Keratinocyte (primary cell): ENCODE measurements at regions not wholly inside any gene's neighbourhood (a gene's known extent, or its start where the extent isn't known, plus 50 kb on each side); places are given as distances from the start of the nearest gene placed in this dataset.
A peak's percentile ranks its signal among the peaks of the same experiment; 100 is the strongest.

Experiments
- DNase-seq: peaks from one replicate; pipeline ENCODE4 v3.0.0-alpha.2; 2011; ENCODE audit warnings: low read depth, missing footprints, low spot score
- FAIRE-seq: peaks from 2 replicates; lab custom pipeline; 2011; peaks lifted over from hg19 to GRCh38; lab: Jason Lieb, UNC
- H2AFZ ChIP-seq: 2 replicates; pipeline ENCODE4 v1.6.0; 2012; ENCODE audit warnings: low read length, control low read depth, inconsistent platforms; ENCODE audit not compliant: control insufficient read depth
- H3K27ac ChIP-seq: 2 replicates; pipeline ENCODE4 v1.5.1; 2011; ENCODE audit warnings: low read length; ENCODE audit not compliant: control insufficient read depth, insufficient read depth
- H3K27me3 ChIP-seq: 3 replicates; pipeline ENCODE4 v1.6.0; 2011; ENCODE audit warnings: low read length; ENCODE audit not compliant: control insufficient read depth, insufficient read depth; ENCODE audit errors: extremely low read depth
- H3K36me3 ChIP-seq, 2 experiments: 2 replicates in 1 of 2; 3 replicates in 1 of 2; pipeline ENCODE4 v1.5.1; 2011; ENCODE audit warnings: low read length in 2 of 2, mild to moderate bottlenecking in 1 of 2; ENCODE audit not compliant: control insufficient read depth in 2 of 2, insufficient read depth in 2 of 2; ENCODE audit errors: extremely low read depth in 1 of 2
- H3K4me1 ChIP-seq: 3 replicates; pipeline ENCODE4 v1.5.1; 2011; ENCODE audit warnings: low read length; ENCODE audit not compliant: control insufficient read depth, insufficient read depth; ENCODE audit errors: extremely low read depth
- H3K4me2 ChIP-seq: 3 replicates; pipeline ENCODE4 v1.6.0; 2011; ENCODE audit warnings: low read depth, low read length; ENCODE audit not compliant: control insufficient read depth, insufficient read depth; ENCODE audit errors: extremely low read depth
- H3K4me3 ChIP-seq, 3 experiments: fragments of 200-600 bp in 1 of 3; sonication (generic) in 1 of 3; 2 replicates in 2 of 3; 3 replicates in 1 of 3; pipeline ENCODE4 v1.5.1; 2011 to 2016; ENCODE audit warnings: low read length in 3 of 3, mild to moderate bottlenecking in 3 of 3, control low read depth in 2 of 3, inconsistent platforms in 1 of 3, low read depth in 1 of 3, mixed read lengths in 1 of 3, mixed run types in 1 of 3, moderate library complexity in 1 of 3; ENCODE audit not compliant: control insufficient read depth in 2 of 3, insufficient read depth in 2 of 3; ENCODE audit errors: extremely low read depth in 1 of 3
- H3K79me2 ChIP-seq: 2 replicates; pipeline ENCODE4 v1.6.0; 2012; ENCODE audit warnings: low read length; ENCODE audit not compliant: control insufficient read depth, insufficient read depth
- H3K9ac ChIP-seq: 3 replicates; pipeline ENCODE4 v1.6.0; 2011; ENCODE audit warnings: low read length; ENCODE audit not compliant: control insufficient read depth, insufficient read depth; ENCODE audit errors: extremely low read depth
- H3K9me1 ChIP-seq: 3 replicates; pipeline ENCODE4 v1.6.0; 2011; ENCODE audit warnings: low read length; ENCODE audit not compliant: control insufficient read depth, insufficient read depth; ENCODE audit errors: extremely low read depth
- H3K9me3 ChIP-seq: 2 replicates; pipeline ENCODE4 v1.5.1; 2012; ENCODE audit warnings: low read depth, low read length; ENCODE audit not compliant: control insufficient read depth
- H4K20me1 ChIP-seq: 3 replicates; pipeline ENCODE4 v1.6.0; 2011; ENCODE audit warnings: low read length; ENCODE audit not compliant: control insufficient read depth, insufficient read depth; ENCODE audit errors: extremely low read depth
- EZH2 ChIP-seq: IDR thresholded peaks from one replicate; pipeline ENCODE4 v1.6.1; 2012; ENCODE audit warnings: inconsistent platforms, mild to moderate bottlenecking, low read length, moderate library complexity
- dilution Hi-C: fragments of 300-500 bp; cut with MboI; formaldehyde crosslinking; loops from one replicate; pipeline ENCODE4 v1.7.0; 2020; ENCODE audit warnings: low sequenced_read_pairs; ENCODE audit not compliant: extremely low pct_ligation_motif_present
- TF ChIP-seq, protein P1 (sequence below), 3 experiments: IDR thresholded peaks in 1 of 3; conservative IDR thresholded peaks in 1 of 3; optimal IDR thresholded peaks in 1 of 3; 2 replicates in 2 of 3; 3 replicates in 1 of 3; pipeline versions ENCODE3 to v1.5.1; 2011; ENCODE audit warnings: low read length in 3 of 3, mild to moderate bottlenecking in 3 of 3, moderate library complexity in 2 of 3, control low read depth in 1 of 3, inconsistent platforms in 1 of 3; ENCODE audit not compliant: insufficient read depth in 2 of 3; ENCODE audit errors: extremely low read depth in 1 of 3

DNA sequence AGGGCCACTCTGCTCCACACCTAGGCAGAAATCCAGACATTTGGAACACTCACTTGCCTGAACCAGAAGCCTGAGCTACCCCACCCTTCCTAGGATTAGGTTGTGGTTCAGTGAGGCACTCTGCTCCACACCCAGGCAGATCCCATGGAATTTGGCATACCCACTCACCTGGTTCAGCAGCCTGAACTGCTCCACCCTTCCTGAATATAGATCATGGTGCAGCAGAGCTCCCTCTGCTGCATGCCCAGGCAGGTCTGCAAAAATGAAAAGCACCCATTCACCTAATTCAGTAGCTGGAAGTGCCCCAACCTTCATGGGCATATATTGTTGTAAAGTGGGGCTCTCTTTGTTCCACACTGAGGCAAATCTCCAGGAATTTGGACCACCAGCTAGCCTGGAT lies 185.1 kb upstream of the CNTNAP5 start:
- Histone ChIP-seq H3K4me3 (no peak overlapping the region), H3K9me3 (peaks cover 2% of the 10 kb centered on the region)

DNA sequence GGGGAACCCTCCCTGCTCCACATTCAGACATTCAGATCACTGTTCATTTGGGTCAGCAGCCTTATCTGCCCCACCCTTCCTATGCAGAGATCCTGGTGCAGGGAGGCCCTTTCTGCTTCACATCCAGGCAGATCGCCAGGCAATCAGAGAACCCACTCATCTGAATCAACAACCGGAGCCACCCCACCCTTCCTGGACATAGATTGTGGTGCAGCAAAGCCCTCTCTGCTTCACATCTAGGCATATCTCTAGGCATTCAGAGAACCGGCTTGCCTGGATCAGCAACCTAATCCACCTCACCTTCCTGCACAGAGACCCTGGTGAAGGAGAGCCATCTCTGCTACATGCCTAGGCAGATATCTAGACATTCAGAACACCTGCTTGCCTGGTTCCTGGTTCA lies 184.5 kb upstream of the CNTNAP5 start:
- dilution Hi-C loops, result no loop called here
- FAIRE-seq, result no peak

More for the DNA sequence above, 185.1 kb upstream of the CNTNAP5 start:
- Histone ChIP-seq H3K9me1 (no peaks in the 10 kb centered on the region), H3K9ac (no peak overlapping the region), H2AFZ (no peak overlapping the region), H3K4me1 (peaks cover 2% of the 10 kb centered on the region), H3K4me2 (peak overlapping the region; percentile 6), H4K20me1 (no peaks in the 10 kb centered on the region), H3K27me3 (no peaks in the 10 kb centered on the region), H3K79me2 (no peaks in the 10 kb centered on the region), H3K36me3 (no peaks in the 10 kb centered on the region), H3K27ac (peak overlapping the region; percentile 13)
- FAIRE-seq, result no peak
- dilution Hi-C loops, result no loop called here
- no peak for DNase-seq
- TF ChIP-seq, protein P1, sequence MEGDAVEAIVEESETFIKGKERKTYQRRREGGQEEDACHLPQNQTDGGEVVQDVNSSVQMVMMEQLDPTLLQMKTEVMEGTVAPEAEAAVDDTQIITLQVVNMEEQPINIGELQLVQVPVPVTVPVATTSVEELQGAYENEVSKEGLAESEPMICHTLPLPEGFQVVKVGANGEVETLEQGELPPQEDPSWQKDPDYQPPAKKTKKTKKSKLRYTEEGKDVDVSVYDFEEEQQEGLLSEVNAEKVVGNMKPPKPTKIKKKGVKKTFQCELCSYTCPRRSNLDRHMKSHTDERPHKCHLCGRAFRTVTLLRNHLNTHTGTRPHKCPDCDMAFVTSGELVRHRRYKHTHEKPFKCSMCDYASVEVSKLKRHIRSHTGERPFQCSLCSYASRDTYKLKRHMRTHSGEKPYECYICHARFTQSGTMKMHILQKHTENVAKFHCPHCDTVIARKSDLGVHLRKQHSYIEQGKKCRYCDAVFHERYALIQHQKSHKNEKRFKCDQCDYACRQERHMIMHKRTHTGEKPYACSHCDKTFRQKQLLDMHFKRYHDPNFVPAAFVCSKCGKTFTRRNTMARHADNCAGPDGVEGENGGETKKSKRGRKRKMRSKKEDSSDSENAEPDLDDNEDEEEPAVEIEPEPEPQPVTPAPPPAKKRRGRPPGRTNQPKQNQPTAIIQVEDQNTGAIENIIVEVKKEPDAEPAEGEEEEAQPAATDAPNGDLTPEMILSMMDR (optimal IDR thresholded peaks at IDR 0.05 in 1 of 3, IDR thresholded peaks at IDR 0.05 in 1 of 3, conservative IDR thresholded peaks at IDR 0.05 in 1 of 3; ENCODE audit: extremely low read depth in 1 of 3, insufficient read depth in 2 of 3, low read length in 3 of 3), result no peak
- no peak for TF ChIP-seq EZH2

More for the DNA sequence above, 184.5 kb upstream of the CNTNAP5 start:
- no peaks in the 10 kb centered on the region for H3K36me3 ChIP-seq
- DNase-seq, result no peak
- no peak overlapping the region for H3K9ac ChIP-seq
- H4K20me1 ChIP-seq, result no peaks in the 10 kb centered on the region
- no peaks in the 10 kb centered on the region for H3K9me1 ChIP-seq
- no peaks in the 10 kb centered on the region for H3K27me3 ChIP-seq
- H2AFZ ChIP-seq, result no peak overlapping the region
- H3K4me1 ChIP-seq, result peaks cover 2% of the 10 kb centered on the region
- H3K4me2 ChIP-seq, result no peak overlapping the region
- H3K27ac ChIP-seq, result no peak overlapping the region
- no peaks in the 10 kb centered on the region for H3K79me2 ChIP-seq
- no peak overlapping the region for H3K4me3 ChIP-seq
- peaks cover 2% of the 10 kb centered on the region for H3K9me3 ChIP-seq
- TF ChIP-seq EZH2, result no peak
- TF ChIP-seq, protein P1 (optimal IDR thresholded peaks at IDR 0.05 in 1 of 3, IDR thresholded peaks at IDR 0.05 in 1 of 3, conservative IDR thresholded peaks at IDR 0.05 in 1 of 3; ENCODE audit: extremely low read depth in 1 of 3, insufficient read depth in 2 of 3, low read length in 3 of 3), result no peak
